Activated gamma-delta T cell treated with anti-CD3 and anti-CD28 coated beads, Interleukin-2, amount 50 U/mL, for 16 hours (primary cell): ENCODE measurements at regions not wholly inside any gene's neighbourhood (a gene's known extent, or its start where the extent isn't known, plus 50 kb on each side); places are given as distances from the start of the nearest gene placed in this dataset.
"Not testable (repeated sequence)": the region's sequence is repeated elsewhere in the genome, so short reads cannot be mapped to it uniquely, and the experiment has no call there.

Experiments
- DNase-seq: peaks from one replicate; pipeline ENCODE4 v3.0.0-alpha.2; 2020; ENCODE audit warnings: low read depth

DNA sequence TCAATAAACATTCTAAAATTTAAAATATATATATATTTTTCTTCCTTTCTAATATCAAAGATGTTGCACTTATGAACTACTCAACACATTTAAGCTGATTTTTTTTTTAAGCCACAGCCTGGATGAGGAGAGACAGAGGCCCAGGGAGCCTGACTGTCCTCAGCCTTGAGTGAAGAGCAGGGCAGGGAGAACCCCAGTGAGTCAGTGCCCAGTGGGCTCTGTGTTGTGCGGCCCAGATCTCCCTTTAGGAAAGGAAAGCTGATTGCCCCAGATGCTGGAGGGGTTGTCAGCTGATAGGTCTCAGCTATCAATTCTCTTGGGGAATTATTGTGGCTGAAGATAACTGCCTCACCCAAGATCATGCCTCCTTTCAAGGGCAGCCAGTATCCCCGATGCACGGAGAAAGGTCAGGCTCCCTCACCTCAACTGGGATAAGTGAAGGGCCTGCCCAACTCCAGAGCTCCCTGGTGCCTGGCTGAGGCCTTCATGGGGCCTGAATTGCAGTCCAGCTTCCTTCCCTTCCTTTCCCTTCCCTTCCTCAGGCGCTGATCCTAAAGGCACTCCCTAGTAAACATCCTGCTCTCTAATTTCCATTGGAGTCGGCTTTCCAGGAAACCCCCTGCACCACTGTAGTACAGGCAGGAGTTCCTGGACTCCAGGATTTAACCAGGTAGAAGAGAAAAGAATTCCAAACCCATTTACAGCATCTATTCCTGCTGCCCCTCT, 106.9 kb upstream of the ATL2 start:
- DNase-seq: no peak

DNA sequence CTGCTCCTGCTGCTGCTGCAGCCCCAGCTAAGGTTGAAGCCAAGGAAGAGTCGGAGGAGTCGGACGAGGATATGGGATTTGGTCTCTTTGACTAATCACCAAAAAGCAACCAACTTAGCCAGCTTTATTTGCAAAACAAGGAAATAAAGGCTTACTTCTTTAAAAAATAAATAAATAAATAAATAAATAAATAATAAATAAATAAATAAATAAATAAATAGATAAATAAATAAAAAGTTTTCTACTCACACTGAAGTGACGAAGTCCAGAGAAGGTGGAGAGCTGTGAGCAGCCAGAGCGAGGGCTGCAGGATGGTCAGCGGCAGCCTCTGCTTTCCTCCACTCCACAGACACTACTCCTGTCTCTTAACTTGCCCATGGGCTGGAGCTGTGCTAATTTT, 105.6 kb upstream of the ATL2 start:
- DNase-seq: not testable (repeated sequence)

DNA sequence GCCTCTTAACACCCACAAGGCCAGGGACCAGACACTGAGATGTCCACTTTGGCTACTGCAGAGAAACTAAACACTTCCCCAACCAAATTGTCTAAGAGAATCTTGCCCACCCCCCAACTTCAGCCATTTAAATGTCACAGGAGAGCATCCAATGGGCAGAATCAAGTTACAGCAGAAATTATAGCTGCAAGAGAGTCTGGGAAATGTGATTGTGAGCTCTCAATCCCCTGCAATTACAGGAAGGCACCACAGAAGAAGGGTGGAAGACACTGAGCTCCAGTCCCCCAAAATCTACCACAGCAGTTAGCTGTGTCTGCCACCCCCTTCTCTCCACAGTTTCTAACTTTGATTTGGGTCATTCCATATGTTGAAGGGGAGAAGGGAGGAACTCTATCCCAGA, 103.5 kb upstream of the ATL2 start:
- no peak for DNase-seq

DNA sequence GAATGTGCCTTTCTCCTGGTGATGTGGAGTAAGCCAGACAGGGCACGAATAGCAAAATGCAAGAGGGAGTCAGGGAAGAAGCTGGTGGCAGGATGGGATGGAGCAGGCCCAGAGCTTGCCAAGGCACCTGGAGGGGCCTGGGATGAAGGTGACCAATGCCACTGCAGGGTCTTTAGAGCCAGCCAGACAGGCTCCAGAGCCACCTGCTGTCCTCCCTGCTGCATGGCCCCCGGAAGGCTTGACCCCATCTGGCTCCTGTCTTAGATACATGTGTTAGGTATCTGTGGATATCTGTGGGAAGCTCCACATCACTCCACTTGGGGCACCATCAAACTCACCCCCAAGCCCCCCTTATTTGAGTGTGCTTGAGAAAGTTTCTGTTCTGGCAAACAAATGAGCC, 99.9 kb upstream of the ATL2 start:
- no peak for DNase-seq

DNA sequence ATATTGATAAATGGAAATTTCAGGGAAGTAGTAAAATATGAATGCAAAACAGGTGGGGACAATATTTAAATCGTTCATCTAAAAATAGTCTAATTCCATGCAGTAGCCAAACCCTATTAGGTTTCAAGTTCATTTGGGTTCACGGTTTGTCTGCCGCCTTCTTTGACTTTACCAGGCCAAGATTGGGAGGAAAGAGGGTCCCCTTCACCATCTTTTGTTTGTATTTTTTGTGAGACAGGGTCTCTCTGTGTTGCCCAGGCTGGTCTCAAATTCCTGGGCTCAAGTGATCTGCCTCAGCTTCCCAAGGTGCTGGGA, 98.5 kb upstream of the ATL2 start:
- no peak for DNase-seq

DNA sequence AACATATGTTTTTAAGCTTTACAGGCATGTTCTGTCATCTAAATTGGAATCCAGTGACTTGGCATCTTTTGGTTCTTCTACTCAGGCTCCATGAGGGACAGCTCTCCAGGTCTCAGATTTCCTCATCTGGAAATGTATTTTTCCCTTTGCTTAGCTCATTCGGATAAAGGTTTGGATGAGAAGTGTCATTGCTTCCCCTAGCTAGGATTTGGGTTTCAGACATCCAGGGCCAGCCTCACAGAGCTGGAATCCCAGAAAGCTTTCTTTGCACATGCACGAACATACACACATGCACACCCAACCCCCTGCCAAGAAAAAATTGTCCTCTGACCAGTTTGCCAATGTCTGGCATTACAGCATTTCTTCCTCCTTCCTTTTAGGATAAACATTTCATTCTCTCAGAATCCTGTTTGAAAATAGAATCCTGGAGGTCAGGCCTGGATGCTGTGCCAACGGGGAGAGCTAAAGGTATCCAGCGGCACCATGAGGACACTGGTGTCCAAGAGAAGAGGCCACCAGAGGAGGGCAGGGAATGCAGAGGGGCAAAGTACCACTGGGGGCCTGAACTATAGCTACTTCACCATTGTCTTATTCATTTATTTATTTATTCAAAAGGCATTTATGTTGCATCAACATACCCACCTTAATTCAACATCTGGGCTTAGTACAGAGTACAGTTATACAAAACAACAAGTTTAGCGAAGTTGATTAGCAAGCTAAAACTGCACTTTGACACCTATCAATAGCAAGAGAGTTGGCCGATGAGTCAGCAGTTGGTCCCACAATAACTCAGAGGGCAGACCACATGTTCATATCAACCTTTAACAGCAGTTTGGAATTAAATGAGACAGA, 97.9 kb upstream of the ATL2 start:
- no peak for DNase-seq

DNA sequence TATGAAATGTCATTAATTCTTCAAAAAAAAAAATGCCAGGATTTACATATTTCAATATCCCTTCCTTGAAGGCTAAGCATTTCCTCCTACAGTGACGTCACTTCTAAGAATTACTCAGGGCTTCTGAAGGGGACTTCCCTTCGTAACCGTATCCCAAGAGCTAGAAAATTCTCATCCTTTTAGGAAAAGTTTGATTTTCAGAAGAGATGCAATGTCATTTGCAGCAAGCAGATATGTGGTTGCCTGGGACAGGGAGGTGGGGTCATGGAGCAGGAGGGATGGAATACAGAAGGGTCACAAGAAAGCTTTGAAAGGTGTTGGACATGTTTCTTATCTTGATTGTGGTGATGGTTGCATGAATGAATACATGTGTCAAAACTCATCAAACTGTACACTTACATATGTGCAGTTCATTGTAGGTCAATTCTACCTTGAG, 97.0 kb upstream of the ATL2 start:
- DNase-seq: no peak

DNA sequence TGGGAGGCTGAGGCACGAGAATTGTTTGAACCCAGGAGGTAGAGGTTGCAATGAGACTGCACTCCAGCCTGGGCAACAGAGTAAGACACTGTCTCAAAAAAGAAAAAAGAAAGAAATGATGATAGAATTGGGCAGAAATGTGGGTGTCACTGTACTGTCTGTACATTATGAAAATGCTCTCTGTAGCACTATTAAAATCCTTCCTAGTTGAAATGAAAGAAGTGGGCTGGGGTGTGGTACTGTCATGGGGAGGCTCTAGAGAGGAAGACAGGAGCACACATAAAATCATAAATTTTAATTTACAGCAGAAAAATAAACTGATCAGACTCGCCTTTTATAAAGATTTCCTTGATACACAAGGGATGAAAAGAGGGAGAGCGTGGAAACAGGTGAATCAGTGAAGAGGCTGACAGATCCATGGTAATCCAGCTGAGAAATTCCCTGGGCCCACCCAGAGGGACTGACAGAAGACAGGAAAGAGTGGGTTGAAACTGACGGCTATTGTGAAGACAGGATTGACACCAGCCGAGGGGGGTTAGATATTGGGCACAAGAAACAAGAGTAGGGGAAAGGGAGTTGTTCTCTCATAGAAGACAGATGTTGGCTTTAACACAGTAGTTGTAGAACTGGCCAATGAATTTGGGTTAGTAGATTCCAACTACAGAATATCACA, 96.4 kb upstream of the ATL2 start:
- no peak for DNase-seq

DNA sequence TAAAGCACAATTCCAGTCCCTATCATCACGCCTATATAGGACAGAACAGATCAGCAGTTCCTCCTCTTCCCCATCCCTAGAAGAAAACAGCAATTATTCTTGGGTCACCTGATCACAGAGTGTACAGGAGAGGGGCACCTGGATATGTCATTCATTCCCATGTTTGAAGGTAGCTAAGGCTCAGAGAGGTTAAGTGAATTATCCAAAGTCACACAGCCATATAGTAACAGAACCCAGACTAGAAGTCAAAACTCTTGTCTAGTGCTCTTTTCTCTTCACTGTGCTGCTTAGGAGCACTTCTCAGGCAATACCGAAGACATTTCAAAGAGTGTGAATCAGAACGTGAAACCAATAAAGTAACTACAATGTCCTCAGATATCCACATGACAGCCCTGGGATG, 93.0 kb upstream of the ATL2 start:
- DNase-seq: no peak

DNA sequence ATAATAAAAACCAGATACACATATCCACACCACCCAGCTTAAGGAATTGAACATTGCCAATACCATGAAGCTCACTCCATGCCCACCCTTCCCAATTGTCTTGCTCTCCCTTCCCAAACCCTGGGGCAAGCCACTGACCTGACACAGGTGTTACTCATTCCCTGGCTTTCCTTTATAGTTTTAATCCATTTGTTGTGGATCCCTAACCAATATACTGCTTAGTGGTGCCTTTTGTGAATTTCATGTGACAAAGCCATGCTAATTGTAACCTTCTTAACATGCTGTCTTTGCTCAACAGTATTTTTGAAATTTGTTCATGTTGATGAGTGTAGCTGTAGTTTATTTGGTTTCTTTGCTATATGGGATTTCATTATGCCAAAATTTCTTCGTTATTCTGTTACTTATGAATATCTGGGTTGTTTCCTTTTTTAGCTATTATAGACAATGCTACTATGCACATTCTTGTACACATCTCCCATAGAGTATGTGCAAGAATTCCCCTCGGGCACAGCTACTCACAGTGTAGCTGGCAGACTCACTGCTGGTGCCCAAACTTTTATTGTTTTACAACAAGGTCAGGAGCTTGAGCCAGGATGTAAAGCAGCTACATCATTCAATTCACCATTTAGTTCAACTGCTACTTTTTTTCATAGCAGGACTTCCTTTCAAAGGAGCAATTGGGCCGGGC, 90.8 kb upstream of the ATL2 start:
- DNase-seq: no peak

DNA sequence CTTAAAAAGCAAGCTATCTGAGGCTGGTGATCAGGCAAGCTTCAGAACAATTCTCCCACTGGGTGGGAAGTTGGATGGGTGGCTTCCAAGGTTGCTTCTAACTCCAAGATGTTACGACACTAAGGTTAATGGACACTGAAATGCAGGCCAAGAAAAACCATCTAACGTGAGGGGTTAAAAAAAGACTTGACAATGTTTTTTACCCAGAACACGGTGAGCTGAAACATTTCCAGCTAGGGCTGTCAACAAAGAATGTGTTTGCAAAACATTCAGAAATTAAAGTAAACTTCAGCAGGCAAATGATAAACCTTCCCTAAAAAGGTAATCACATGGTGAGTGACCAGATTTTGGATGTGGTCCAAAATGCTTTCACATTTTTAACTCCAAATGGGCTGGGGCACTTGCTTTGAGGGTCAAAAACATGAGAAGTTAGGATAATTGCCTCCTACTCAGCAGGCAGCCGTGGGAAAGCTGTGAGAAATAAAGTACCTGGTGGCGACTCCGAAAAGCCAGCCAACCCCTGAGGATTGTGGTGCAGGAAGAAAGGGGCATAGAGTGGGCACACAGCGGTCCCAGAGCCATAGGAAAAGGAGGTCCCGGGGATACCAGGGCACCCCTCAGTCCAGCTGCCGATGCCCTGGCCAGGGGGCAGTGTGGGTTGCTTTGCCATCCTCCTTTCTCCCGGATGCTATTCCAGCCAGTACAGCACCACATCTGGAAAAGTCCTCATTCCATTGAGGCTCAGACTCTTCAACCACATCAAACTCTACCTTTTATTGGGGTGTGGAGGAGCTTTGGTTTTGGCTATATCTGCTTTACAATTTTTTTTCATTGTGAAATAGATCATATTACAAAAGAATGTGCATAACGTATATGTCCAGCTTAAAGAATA, 90.0 kb upstream of the ATL2 start:
- no peak for DNase-seq

DNA sequence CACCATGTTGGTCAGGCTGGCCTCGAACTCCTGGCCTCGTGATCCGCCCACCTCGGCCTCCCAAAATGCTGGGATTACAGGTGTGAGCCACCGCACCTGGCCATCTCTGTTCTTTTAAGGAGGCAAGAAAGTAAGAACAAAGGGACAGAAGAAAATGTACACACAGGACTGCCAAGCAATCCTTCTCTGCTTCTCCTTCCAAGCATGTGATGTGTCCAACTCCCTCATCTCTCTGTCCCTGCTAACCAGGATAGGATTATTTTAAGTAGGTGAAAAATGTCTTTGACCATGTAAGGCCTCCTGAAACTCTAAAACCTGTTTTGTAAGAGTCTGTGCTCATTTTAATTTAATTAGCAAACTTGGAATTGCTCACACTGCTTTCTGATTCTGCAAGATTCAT, 89.3 kb upstream of the ATL2 start:
- no peak for DNase-seq

DNA sequence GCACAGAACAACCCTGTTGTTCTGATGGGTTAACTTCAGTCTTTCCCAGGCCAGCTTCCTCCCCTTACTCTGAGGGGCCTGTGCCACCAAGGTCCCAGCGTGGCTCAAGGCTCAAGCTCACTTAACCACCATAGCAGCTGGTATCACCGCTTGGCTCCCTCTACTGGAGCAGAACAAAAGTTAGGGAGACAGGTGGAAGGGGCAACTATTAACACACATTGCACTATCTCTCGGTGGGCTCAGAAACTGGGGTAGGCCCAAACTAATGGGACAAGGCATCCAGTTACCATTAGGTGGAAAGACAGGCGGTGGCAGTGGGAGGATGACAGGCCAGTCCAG, 88.7 kb upstream of the ATL2 start:
- no peak for DNase-seq

DNA sequence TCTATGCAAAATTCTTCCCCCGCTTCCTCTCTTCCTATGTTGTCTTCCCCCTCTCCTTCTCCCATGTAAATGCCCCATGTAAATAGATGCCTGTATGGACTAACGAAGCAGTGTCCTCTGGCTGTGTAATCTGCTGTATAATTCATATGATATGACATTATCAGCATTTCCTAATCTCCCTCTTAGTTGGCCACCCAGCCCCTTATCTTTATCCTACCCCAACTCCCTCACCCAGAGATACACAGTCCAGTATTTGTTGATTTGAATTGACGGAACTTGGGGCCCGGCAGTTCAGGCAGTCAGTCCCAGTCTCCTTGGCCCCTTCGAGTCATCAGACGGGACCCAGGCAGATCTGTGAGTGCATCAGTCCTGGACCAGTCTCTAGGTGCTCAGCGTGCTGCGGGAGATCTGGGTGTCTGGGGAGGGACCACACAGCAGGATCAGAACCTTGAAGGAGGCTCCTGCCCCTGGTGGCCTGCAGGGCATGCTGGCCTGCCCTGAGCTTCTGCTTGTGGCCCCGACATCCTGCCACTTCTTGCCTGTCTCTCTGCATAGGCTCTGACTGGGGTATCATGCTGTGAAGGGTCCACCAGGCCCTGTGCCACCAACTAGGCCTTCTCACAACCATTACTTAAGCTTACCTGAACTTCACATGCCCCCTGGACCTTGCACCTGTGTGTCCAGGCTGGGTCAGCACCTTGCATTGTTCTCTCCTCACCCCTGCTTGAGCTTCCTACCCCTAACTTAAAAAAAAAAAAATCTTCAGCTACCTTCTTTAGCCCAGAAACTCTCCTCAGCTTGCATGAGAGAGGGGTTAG, 88.1 kb upstream of the ATL2 start:
- DNase-seq: no peak

DNA sequence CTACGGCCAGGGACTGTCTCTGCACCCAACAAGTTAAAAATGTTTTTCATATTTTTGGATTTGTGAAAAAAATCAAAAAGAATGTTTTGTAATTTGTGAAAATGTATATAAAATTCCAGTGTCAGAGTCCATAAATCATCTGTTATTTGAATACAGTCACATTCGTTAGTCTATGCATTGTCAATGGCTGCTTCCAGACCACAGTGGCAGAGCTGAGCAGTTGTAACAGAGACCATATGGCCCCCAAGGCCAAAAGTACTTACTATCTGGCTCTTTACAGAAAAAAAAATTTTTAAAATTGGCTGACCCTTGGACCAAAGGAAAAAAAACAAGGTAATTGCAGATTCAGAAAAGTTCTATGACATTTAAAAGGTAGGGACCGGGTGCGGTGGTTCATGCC, 86.7 kb upstream of the ATL2 start:
- no peak for DNase-seq

DNA sequence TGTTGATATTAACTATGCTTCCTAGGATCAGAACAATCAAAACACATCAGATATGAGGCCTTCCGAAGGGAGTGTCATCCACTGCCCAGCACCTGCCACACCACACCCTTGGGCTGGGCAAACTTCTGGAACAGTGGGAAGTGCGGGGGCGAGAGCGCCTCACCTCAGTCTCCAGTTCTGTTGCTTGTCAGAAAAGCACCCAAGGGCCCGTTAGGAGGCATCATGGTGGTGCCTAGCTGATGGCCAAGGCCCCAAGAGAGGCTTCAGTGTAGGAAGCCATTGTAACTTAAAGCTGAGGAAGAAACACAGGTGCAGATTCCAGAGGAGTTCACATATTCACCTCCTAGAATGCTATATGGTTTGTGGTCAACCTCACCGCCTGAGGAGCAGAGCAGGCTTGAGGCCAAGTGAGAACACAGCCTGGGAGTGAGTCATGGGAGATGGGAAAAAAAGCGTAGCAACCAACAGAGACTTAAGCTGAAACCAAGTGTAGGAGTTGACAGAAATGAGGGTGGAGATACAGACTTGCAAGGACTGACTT, 85.1 kb upstream of the ATL2 start:
- DNase-seq: no peak

DNA sequence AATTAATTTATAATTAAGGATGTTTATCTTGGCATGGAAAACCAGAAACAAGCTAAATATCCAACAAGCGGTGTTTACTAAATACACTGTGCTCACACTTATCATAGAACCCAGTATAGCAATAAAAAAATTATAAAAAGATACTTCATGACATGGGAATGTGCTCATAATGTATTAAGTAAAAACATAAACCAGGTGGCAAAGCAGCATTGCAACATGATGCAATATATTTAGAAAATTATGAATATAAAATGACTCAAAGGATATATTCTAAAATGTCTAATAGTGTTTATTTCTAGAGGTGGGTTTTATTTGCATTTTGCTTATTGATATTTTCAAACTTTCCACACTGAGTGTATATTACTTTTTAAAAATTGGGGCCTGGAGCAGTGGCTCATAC, 84.4 kb upstream of the ATL2 start:
- DNase-seq: no peak

DNA sequence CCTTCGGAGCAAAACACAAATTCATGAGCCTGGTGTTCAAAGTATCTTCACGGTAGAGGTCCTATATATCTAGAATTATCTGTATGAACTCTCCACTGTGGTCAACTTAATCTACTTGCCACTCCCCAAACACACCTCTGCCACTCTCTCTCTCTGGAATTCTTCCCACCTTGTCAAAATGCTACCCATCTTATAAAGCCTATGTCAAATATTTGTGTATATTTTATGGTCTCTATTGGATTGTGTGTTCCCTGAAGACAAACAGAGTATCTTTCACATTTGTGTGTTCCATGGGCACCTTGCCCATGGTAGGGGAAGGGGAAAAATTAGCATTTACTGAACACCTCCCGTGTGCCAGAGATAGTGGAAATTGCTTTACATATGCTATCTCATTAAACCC, 83.2 kb upstream of the ATL2 start:
- DNase-seq: no peak

DNA sequence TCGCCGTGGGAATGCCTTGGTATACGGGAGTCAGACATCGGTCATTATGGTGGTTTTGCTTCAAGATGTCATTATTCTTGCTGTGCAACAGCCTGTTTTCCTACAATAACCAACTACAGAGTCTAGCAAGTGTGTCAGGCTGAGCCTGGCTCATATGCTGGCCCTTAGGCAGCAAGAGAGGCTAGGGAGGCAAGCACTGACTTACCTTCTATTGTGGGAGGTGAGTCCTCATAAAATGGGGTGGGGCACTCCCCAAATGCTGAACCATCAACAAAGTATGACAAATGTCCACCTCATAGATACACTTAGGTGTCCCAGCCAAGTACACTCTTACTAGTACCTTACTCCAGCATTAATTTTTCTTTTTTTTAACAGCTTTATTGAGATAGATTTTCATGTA, 77.0 kb upstream of the ATL2 start:
- DNase-seq: no peak

DNA sequence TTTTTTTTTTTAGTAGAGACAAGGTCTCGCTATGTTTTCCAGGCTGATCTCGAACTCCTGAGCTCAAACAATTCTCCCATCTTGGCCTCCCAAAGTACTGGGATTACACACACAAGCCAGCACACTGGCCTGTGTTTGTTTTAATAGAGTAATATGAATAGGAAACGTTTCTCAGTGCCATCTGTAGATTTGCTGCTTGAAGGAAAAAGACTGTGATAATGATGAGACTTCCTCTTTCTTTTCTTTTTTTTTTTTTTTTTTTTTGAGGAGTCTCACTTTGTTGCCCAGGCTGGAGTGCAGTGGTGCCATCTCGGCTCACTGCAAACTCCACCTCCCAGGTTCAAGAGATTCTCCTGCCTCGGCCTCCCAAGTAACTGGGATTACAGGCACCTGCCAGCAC, 74.7 kb upstream of the ATL2 start:
- not testable (repeated sequence) for DNase-seq

DNA sequence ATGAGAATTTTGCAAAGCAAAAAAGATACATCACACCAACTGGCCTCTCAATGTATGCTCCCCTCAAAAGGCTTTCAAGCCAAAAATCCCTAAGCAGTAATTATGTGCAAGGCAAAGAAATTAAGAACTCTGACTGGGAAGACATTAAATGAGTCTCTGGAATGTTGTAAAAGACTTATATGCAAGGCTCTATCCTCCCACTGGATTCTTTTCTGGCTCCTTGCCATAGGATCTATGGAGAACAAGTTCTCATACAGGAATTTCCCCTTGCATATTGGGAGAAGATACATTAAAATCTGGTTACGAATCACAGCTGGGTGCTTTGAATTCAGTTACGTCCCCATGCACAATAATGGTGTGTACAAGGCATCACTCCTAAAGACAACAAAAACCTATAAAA, 73.4 kb upstream of the ATL2 start:
- DNase-seq: no peak
